ENCODE measurements at regions not wholly inside any gene's neighbourhood (a gene's known extent, or its start where the extent isn't known, plus 50 kb on each side); places are given as distances from the start of the nearest gene placed in this dataset.

- TF ChIP-seq TCF7L2 (IDR thresholded peaks at IDR 0.05; ENCODE audit: low read depth, low read length) (no peak), SIN3A (IDR thresholded peaks at IDR 0.05; ENCODE audit: borderline replicate concordance, insufficient read depth, low read depth, low read length) (no peak), POLR2AphosphoS5 (IDR thresholded peaks at IDR 0.05; ENCODE audit: low read depth, low read length) (no peak), REST (IDR thresholded peaks at IDR 0.05; ENCODE audit: insufficient read depth in 1 of 2, low read depth in 2 of 2, low read length in 1 of 2) (no peak), CTCF (IDR thresholded peaks at IDR 0.05) (no peak)
- Histone ChIP-seq H3K27ac (ENCODE audit: low read length) (no peak overlapping the region), H3K4me1 (ENCODE audit: control insufficient read depth, insufficient read depth, low read length) (no peaks in the 10 kb centered on the region), H3K27me3 (ENCODE audit: control insufficient read depth, insufficient read depth, low read length) (peaks cover 2% of the 10 kb centered on the region; the same call in 1 of the 2 replicates), H3K36me3 (ENCODE audit: control insufficient read depth, insufficient read depth, low read length) (no peaks in the 10 kb centered on the region), H3K4me3 (ENCODE audit: low read depth in 2 of 2, low read length in 2 of 2) (no peak overlapping the region), H3K9me3 (ENCODE audit: control insufficient read depth, insufficient read depth, low read depth, low read length) (no peaks in the 10 kb centered on the region)
- DNase-seq (ENCODE audit: low read depth, low spot score), result no peak
- POLR2A ChIA-PET, result no interaction called here
- no TSS peak for BruUV-seq (replicated peaks)
- intact Hi-C loops (cut with micrococcal nuclease; ENCODE audit: unreplicated experiment) (no loop called here), in situ Hi-C loops (cut with HindIII; ENCODE audit: low pct_unique_long_range_greater_than_20kb, low sequenced_read_pairs) (no loop called here)
- no peak for ATAC-seq
- CTCF ChIA-PET, result no interaction called here
Measured at GRCh38 chr10:91034042-91034441, 113.2 kb upstream of the ANKRD1 start.

- TF ChIP-seq CTCF (IDR thresholded peaks at IDR 0.05) (no peak), SIN3A (IDR thresholded peaks at IDR 0.05; ENCODE audit: borderline replicate concordance, insufficient read depth, low read depth, low read length) (no peak), REST (IDR thresholded peaks at IDR 0.05; ENCODE audit: insufficient read depth in 1 of 2, low read depth in 2 of 2, low read length in 1 of 2) (no peak), TCF7L2 (IDR thresholded peaks at IDR 0.05; ENCODE audit: low read depth, low read length) (no peak), POLR2AphosphoS5 (IDR thresholded peaks at IDR 0.05; ENCODE audit: low read depth, low read length) (no peak)
- H3K27ac ChIP-seq (ENCODE audit: low read length), result no peak overlapping the region
- intact Hi-C loops (cut with micrococcal nuclease; ENCODE audit: unreplicated experiment) (no loop called here), in situ Hi-C loops (cut with HindIII; ENCODE audit: low pct_unique_long_range_greater_than_20kb, low sequenced_read_pairs) (no loop called here)
- no peak overlapping the region for H3K4me3 ChIP-seq (ENCODE audit: low read depth in 2 of 2, low read length in 2 of 2)
- no peaks in the 10 kb centered on the region for H3K9me3 ChIP-seq (ENCODE audit: control insufficient read depth, insufficient read depth, low read depth, low read length)
- H3K4me1 ChIP-seq (ENCODE audit: control insufficient read depth, insufficient read depth, low read length), result no peaks in the 10 kb centered on the region
- ATAC-seq (no peak), DNase-seq (ENCODE audit: low read depth, low spot score) (no peak)
- no TSS peak for BruUV-seq (replicated peaks)
- ChIA-PET POLR2A (no interaction called here), CTCF (no interaction called here)
- H3K27me3 ChIP-seq (ENCODE audit: control insufficient read depth, insufficient read depth, low read length), result peaks cover 2% of the 10 kb centered on the region; the same call in 1 of the 2 replicates
- no peaks in the 10 kb centered on the region for H3K36me3 ChIP-seq (ENCODE audit: control insufficient read depth, insufficient read depth, low read length)
Measured at GRCh38 chr10:91034494-91035159, 113.7 kb upstream of the ANKRD1 start.
